ENCODE measurements at regions not wholly inside any gene's neighbourhood (a gene's known extent, or its start where the extent isn't known, plus 50 kb on each side); places are given as distances from the start of the nearest gene placed in this dataset.

- TF ChIP-seq CTCF (IDR thresholded peaks at IDR 0.05; ENCODE audit: low read depth, low read length): no peak
- no peak for TF ChIP-seq EZH2phosphoT487 (IDR thresholded peaks at IDR 0.05; ENCODE audit: low read depth)
These were observed 66.6 kb upstream of the RAP2B start for GRCh38 chr3:153095441-153095840.
